Neutrophil (primary cell): ENCODE measurements at regions not wholly inside any gene's neighbourhood (a gene's known extent, or its start where the extent isn't known, plus 50 kb on each side); places are given as distances from the start of the nearest gene placed in this dataset.

Experiments used
- H3K27ac ChIP-seq: fragments of 200-600 bp; sonication (generic); 2 replicates; pipeline ENCODE4 v1.5.1; 2016; ENCODE audit warnings: mild to moderate bottlenecking, moderate library complexity
- H3K27me3 ChIP-seq: fragments of 200-600 bp; sonication (generic); 2 replicates; pipeline ENCODE4 v1.6.0; 2016; ENCODE audit warnings: mild to moderate bottlenecking
- H3K36me3 ChIP-seq: fragments of 200-600 bp; sonication (generic); 2 replicates; pipeline ENCODE4 v1.5.1; 2017
- H3K4me1 ChIP-seq, 2 experiments: fragments of 200-600 bp in 1 of 2; sonication (generic) in 1 of 2; 1 replicate in 1 of 2; 2 replicates in 1 of 2; pipeline versions ENCODE4 v1.5.1 to v1.6.1; 2013 to 2016; ENCODE audit warnings: low read depth in 1 of 2, low read length in 1 of 2, mild to moderate bottlenecking in 1 of 2, moderate library complexity in 1 of 2; ENCODE audit not compliant: control insufficient read depth in 1 of 2, insufficient read depth in 1 of 2
- H3K4me3 ChIP-seq, 2 experiments: fragments of 200-600 bp in 1 of 2; sonication (generic) in 1 of 2; 1 replicate in 1 of 2; 2 replicates in 1 of 2; pipeline ENCODE4 v1.5.1; 2013 to 2016; ENCODE audit warnings: low read depth in 1 of 2, low read length in 1 of 2, mild to moderate bottlenecking in 1 of 2, moderate library complexity in 1 of 2
- H3K9me3 ChIP-seq: fragments of 200-600 bp; sonication (generic); 2 replicates; pipeline ENCODE4 v1.5.1; 2016
- TF ChIP-seq, protein P1 (sequence below): fragments of 200-600 bp; sonication (generic); IDR thresholded peaks from 2 replicates; pipeline ENCODE4 v1.5.1; 2016; ENCODE audit warnings: antibody characterized with exemption

DNA sequence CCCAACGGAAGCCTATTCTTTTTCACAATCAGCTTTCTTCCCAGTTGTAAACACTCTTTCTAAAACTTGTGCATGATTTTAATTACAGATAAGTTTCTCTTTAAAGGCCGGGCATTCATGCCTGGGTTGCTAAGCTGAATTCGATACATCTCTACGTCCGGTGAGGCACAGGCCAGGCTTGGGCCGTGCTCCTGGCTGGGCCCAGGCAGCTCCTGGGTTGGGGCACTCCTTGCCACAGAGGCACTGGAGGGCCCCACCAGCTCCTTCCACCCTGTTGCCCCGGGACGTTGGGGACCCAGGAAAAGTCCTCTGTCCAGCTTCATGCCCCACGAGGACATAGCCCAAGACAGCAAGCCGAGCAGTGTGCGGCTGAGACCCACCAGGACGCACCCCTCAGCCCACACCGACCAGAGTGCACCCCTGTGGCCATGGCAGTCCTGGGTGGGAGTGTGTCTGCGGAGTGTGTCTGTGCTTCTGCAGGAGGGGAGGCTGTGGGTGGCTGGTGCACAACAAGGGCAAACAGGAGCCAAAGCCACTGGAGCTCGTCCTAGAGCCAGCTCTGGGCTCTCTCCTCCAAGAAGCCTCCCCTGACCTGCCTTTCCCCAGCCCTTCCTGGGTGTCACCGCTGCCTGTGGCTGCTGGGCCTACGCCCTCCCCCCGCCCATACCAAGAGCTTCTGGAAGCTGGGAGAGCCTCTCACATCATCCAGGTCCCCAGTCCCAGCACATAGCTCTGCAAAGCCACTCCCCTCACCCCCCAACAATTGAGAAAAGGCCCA lies 128.0 kb upstream of the NKX1-1 start:
- peaks cover 45% of the 10 kb centered on the region for H3K27me3 ChIP-seq
- H3K27ac ChIP-seq: no peak overlapping the region

DNA sequence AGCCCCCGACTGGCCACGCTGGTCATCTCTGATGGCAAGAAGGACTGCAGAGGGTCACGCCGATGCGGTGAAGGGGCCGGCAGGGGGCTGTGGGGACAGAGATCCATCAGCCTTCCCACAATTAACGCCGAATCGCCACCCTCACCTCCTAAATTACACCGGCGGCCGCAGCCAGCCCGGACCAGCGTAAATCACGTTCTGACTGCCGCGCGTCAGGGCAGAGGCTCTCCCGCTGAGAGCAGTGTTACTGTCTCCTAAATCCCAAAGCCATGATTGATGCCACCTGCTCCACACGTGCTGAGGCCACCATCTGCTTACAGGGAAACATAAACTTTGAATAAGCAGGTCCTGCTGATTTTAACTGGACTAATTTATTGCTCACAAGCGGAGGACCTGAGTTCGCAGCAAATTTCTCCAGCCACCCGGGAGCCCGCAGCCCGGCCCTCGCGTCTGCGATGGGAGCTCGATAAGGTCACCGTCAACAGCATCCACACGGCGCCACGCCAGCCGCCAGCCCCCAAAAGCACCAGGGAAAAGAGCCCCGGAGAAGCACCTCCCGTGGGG lies 127.3 kb upstream of the NKX1-1 start:
- Histone ChIP-seq H3K27me3 (peaks cover 52% of the 10 kb centered on the region), H3K27ac (no peak overlapping the region), H3K36me3 (no peaks in the 10 kb centered on the region), H3K9me3 (no peaks in the 10 kb centered on the region), H3K4me1 (no peaks in the 10 kb centered on the region), H3K4me3 (no peak overlapping the region)
- TF ChIP-seq, protein P1, sequence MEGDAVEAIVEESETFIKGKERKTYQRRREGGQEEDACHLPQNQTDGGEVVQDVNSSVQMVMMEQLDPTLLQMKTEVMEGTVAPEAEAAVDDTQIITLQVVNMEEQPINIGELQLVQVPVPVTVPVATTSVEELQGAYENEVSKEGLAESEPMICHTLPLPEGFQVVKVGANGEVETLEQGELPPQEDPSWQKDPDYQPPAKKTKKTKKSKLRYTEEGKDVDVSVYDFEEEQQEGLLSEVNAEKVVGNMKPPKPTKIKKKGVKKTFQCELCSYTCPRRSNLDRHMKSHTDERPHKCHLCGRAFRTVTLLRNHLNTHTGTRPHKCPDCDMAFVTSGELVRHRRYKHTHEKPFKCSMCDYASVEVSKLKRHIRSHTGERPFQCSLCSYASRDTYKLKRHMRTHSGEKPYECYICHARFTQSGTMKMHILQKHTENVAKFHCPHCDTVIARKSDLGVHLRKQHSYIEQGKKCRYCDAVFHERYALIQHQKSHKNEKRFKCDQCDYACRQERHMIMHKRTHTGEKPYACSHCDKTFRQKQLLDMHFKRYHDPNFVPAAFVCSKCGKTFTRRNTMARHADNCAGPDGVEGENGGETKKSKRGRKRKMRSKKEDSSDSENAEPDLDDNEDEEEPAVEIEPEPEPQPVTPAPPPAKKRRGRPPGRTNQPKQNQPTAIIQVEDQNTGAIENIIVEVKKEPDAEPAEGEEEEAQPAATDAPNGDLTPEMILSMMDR: no peak

More for the DNA sequence above, 128.0 kb upstream of the NKX1-1 start:
- TF ChIP-seq, protein P1: no peak
- no peak overlapping the region for H3K4me3 ChIP-seq
- H3K4me1 ChIP-seq: no peaks in the 10 kb centered on the region
- no peaks in the 10 kb centered on the region for H3K36me3 ChIP-seq
- H3K9me3 ChIP-seq: no peaks in the 10 kb centered on the region

DNA sequence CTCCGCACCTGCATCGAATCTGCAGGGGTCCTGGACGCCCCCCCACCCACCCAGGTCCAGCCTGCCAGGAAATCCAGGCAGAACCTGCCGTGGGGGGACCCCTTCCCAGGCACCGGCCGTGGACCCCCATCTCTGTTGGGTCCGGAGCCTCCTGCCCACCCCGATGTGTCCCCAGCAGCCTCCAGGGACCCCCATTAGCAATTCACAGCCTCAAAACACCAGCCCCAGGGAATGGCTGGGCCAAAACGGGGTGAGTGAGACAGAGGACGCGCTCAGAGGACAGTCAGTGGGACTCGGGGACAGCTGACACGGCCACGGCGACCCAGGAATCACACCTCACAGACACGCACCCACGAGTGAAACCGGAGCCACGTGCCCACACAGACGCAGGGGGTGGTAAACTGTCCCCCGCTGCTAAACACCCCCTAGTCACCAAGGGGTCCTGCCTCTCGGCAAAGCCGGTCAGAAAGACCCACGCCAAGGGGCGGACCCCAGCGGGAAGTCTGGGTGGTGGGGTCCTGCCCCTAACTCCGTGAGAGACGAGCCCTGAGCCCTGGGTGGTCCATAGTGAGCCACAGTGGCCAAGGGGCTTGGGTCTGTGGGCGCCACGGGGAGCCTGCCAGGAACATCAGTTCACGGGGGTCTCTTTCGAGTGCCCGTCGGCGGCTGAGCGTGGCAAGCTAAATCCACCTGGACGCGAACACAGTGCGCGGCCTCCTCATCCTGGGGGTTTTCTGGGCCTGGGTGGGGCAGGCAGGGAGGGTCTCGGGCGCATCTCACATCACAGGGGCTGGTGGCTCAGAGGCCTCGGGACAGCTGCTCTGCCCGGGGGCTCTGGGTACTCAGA lies 126.5 kb upstream of the NKX1-1 start:
- no peaks in the 10 kb centered on the region for H3K36me3 ChIP-seq
- no peaks in the 10 kb centered on the region for H3K4me1 ChIP-seq
- H3K27ac ChIP-seq: no peak overlapping the region
- no peak overlapping the region for H3K4me3 ChIP-seq
- TF ChIP-seq, protein P1: no peak
- H3K27me3 ChIP-seq: peaks cover 60% of the 10 kb centered on the region
- H3K9me3 ChIP-seq: no peaks in the 10 kb centered on the region

DNA sequence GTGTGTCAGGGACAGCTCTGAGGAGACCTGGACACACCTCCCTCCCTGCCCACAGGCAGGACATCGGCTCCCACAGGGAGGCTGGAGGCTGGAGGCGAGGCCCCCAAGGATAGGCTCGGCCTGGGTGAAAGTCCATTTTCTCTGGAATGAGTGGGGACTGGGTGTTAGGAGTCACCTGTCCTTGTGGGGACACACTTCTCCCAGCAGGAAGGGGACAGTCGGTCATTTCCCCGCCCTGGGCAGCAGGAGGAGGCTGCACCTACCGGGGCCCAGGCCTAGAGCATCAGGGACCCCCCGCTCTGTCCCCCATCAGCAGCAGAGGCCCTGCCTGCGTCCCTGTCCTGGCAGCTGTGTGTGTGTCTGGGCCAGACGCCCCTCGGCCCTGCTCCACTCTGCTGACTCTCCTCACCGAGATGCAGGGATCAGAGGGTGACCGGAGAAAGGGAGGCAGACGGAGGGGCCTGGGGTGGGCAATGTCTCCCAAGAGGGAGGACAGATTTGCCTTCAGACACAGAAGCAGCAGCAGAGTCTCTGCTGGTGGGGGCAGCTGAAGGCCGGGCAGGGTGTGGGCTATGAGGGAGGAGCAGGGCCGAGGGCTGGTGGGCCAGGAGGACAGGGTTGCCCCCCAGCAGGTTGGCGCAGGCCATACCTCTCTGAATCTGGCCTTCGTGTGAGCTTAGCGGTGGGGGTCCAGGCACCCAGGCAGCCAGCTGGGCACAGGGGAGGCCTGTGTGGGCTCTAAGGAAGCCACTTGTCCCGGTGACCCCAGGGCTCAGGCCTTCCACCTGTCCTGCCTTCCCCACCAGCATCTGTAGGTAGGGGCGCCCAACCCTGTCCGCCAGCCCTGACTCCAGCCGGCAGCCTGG lies 125.7 kb upstream of the NKX1-1 start:
- no peak overlapping the region for H3K27ac ChIP-seq
- TF ChIP-seq, protein P1: no peak
- H3K36me3 ChIP-seq: no peaks in the 10 kb centered on the region
- peaks cover 66% of the 10 kb centered on the region for H3K27me3 ChIP-seq
- H3K4me1 ChIP-seq: no peaks in the 10 kb centered on the region
- no peak overlapping the region for H3K4me3 ChIP-seq
- no peaks in the 10 kb centered on the region for H3K9me3 ChIP-seq

DNA sequence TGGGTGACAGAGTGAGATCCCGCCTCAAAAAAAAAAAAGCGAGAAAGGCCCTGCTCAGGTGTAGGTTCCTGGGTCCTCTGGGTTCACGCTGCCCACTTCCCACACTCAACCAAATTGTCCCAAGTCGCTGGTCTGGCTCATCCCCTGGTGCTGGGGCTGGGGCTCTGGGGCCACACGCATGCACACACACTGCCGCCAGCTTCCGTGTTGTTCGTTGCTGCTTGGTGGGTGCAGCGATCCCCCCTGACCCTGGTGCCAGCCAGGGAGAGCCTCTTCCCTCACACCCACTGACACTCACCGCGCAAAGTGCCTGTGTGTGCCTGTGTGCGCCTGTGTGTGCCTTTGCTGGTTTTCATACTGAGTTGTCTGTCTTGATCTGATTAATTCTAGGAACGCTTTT lies 124.1 kb upstream of the NKX1-1 start:
- Histone ChIP-seq H3K4me3 (no peak overlapping the region), H3K36me3 (no peaks in the 10 kb centered on the region), H3K27me3 (peaks cover 73% of the 10 kb centered on the region), H3K9me3 (no peaks in the 10 kb centered on the region), H3K4me1 (no peaks in the 10 kb centered on the region), H3K27ac (no peak overlapping the region)
- TF ChIP-seq, protein P1: no peak
